ENCODE measurements at regions not wholly inside any gene's neighbourhood (a gene's known extent, or its start where the extent isn't known, plus 50 kb on each side); places are given as distances from the start of the nearest gene placed in this dataset.

DNA sequence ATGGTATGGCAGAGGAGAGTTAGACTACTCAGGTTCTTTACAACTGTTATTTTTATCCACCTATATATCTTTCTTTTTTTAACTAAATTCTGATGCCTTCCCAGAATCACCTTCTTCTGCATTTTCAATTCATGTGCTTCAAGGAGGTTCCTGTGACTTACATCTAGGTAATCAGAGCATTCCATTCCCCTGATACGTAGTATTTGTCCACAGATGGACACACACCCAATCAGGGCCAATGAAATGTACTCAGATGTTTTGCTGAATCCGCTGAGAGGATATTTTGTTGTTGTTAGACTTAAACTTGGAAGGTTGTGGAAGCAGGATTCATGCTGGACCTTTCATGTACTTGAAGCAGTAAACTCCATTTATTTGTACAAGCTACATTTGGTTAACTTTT, 159.4 kb upstream of the FER start:
- no peak for TF ChIP-seq POLR2A (IDR thresholded peaks at IDR 0.05; ENCODE audit: low read length)
- no peak for TF ChIP-seq GATA1 (IDR thresholded peaks at IDR 0.05; ENCODE audit: low read depth, low read length)

Measured in erythroblast (primary cell).